ENCODE measurements at regions not wholly inside any gene's neighbourhood (a gene's known extent, or its start where the extent isn't known, plus 50 kb on each side); places are given as distances from the start of the nearest gene placed in this dataset.

DNA sequence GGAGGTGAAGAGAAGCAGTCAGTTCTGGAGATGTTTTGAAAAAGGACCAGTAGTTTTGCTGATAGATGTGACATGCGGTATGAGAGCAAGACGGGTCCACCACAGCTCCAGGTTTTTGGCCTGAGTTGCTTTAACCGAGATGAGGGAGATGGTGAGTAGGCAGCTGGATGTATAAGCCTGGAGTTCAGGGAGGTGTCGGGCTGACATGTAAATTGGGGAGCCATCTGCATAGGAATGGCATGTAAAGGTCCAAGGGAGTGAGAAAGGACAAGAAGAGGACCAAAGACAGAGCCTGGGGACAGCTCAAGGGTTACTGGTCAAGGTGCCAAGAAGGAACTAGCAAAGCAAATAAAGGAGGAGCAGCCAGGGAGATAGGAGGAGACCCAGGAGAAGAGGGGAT lies 503.7 kb downstream of the MATN1 start:
- TF ChIP-seq, protein P1, sequence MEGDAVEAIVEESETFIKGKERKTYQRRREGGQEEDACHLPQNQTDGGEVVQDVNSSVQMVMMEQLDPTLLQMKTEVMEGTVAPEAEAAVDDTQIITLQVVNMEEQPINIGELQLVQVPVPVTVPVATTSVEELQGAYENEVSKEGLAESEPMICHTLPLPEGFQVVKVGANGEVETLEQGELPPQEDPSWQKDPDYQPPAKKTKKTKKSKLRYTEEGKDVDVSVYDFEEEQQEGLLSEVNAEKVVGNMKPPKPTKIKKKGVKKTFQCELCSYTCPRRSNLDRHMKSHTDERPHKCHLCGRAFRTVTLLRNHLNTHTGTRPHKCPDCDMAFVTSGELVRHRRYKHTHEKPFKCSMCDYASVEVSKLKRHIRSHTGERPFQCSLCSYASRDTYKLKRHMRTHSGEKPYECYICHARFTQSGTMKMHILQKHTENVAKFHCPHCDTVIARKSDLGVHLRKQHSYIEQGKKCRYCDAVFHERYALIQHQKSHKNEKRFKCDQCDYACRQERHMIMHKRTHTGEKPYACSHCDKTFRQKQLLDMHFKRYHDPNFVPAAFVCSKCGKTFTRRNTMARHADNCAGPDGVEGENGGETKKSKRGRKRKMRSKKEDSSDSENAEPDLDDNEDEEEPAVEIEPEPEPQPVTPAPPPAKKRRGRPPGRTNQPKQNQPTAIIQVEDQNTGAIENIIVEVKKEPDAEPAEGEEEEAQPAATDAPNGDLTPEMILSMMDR (IDR thresholded peaks at IDR 0.05 in 8 of 11, conservative IDR thresholded peaks at IDR 0.05 in 3 of 11): no peak
- TF ChIP-seq POLR2AphosphoS5 (IDR thresholded peaks at IDR 0.05): no peak

Measured in spleen (tissue), 7 donors.